WTC11 (cell line): ENCODE measurements at regions not wholly inside any gene's neighbourhood (a gene's known extent, or its start where the extent isn't known, plus 50 kb on each side); places are given as distances from the start of the nearest gene placed in this dataset.

Experiments used
- CREB1 ChIP-seq: sonication (generic); formaldehyde crosslinking; IDR thresholded peaks from 2 replicates; pipeline ENCODE4 v1.8.0; 2023; ENCODE audit warnings: mild to moderate bottlenecking, missing genetic modification reagents
- CREM ChIP-seq: sonication (generic); formaldehyde crosslinking; IDR thresholded peaks from 2 replicates; pipeline ENCODE4 v1.8.1; 2022; ENCODE audit warnings: mild to moderate bottlenecking, missing genetic modification reagents, moderate library complexity
- NFYB ChIP-seq: sonication (generic); formaldehyde crosslinking; conservative IDR thresholded peaks from 2 replicates; pipeline ENCODE4 v1.8.0; 2022; ENCODE audit warnings: low read depth, missing genetic modification reagents
- ZNF121 ChIP-seq: sonication (generic); formaldehyde crosslinking; IDR thresholded peaks from 2 replicates; pipeline ENCODE4 v1.8.0; 2023; ENCODE audit warnings: missing genetic modification reagents
- ZNF396 ChIP-seq: fragments of 250-450 bp; sonication (Bioruptor Pico); IDR thresholded peaks from 2 replicates; pipeline ENCODE4 v1.8.0; 2021; ENCODE audit warnings: mild to moderate bottlenecking, moderate library complexity, borderline replicate concordance
- TF ChIP-seq, protein P1 (sequence below): fragments of 200-600 bp; IDR thresholded peaks from 2 replicates; pipeline ENCODE4 v1.8.0; 2022; ENCODE audit warnings: antibody characterized with exemption
- TF ChIP-seq, protein P2 (sequence below): sonication (generic); formaldehyde crosslinking; IDR thresholded peaks from 2 replicates; pipeline ENCODE4 v1.8.0; 2022; ENCODE audit warnings: mild to moderate bottlenecking, missing genetic modification reagents
- TF ChIP-seq, protein P3 (sequence below): sonication (generic); formaldehyde crosslinking; IDR thresholded peaks from 2 replicates; pipeline ENCODE4 v1.8.0; 2022; ENCODE audit warnings: mild to moderate bottlenecking, missing genetic modification reagents

DNA sequence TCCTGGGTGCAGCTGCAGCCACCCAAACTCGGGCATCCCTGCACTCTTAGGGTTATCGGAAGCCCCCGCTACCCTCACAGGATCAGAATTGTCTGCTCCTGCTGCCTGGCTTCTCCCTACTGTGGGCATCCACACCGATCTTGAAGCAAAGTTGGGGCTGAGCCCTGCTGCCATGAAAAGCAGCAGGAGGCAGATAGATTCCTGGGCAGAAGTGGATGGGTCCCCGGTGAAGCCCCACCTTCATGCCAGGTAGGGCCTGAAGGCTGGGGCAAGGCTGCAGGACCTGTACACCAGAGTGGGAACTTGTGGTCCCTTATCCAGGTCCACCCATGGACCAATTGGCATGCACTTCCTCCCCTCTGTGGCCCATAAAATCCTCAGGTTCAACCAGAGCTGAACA, 922.6 kb upstream of the KCND2 start:
- TF ChIP-seq, protein P1, sequence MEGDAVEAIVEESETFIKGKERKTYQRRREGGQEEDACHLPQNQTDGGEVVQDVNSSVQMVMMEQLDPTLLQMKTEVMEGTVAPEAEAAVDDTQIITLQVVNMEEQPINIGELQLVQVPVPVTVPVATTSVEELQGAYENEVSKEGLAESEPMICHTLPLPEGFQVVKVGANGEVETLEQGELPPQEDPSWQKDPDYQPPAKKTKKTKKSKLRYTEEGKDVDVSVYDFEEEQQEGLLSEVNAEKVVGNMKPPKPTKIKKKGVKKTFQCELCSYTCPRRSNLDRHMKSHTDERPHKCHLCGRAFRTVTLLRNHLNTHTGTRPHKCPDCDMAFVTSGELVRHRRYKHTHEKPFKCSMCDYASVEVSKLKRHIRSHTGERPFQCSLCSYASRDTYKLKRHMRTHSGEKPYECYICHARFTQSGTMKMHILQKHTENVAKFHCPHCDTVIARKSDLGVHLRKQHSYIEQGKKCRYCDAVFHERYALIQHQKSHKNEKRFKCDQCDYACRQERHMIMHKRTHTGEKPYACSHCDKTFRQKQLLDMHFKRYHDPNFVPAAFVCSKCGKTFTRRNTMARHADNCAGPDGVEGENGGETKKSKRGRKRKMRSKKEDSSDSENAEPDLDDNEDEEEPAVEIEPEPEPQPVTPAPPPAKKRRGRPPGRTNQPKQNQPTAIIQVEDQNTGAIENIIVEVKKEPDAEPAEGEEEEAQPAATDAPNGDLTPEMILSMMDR, result no peak
- TF ChIP-seq, protein P2, sequence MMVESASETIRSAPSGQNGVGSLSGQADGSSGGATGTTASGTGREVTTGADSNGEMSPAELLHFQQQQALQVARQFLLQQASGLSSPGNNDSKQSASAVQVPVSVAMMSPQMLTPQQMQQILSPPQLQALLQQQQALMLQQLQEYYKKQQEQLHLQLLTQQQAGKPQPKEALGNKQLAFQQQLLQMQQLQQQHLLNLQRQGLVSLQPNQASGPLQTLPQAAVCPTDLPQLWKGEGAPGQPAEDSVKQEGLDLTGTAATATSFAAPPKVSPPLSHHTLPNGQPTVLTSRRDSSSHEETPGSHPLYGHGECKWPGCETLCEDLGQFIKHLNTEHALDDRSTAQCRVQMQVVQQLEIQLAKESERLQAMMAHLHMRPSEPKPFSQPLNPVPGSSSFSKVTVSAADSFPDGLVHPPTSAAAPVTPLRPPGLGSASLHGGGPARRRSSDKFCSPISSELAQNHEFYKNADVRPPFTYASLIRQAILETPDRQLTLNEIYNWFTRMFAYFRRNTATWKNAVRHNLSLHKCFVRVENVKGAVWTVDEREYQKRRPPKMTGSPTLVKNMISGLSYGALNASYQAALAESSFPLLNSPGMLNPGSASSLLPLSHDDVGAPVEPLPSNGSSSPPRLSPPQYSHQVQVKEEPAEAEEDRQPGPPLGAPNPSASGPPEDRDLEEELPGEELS (CRISPR knock-in tag), result no peak
- TF ChIP-seq CREM (CRISPR knock-in tag), result no peak
- no peak for TF ChIP-seq ZNF396 (CRISPR knock-in tag)
- no peak for TF ChIP-seq ZNF121 (CRISPR knock-in tag)
- TF ChIP-seq, protein P3, sequence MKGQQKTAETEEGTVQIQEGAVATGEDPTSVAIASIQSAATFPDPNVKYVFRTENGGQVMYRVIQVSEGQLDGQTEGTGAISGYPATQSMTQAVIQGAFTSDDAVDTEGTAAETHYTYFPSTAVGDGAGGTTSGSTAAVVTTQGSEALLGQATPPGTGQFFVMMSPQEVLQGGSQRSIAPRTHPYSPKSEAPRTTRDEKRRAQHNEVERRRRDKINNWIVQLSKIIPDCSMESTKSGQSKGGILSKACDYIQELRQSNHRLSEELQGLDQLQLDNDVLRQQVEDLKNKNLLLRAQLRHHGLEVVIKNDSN, result no peak
- TF ChIP-seq NFYB (CRISPR knock-in tag), result no peak
- TF ChIP-seq CREB1 (CRISPR knock-in tag), result no peak
